ENCODE measurements at regions not wholly inside any gene's neighbourhood (a gene's known extent, or its start where the extent isn't known, plus 50 kb on each side); places are given as distances from the start of the nearest gene placed in this dataset.

DNA sequence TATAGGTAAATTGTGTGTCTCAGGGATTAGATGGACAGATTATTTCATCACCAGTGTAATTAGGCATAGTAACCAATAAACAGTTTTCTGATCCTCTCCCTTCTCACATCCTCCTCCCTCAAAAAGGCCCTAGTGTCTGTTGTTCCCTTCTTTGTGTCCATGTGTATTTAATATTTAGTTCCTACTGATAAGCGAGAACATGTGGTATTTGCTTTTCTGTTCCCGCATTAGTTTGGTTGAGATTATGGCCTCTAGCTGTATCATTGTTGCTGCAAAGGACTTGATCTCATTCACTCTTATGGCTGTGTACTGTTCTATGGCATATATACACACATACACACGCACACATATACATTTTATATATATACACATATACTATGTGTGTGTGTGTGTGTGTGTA lies 866.2 kb downstream of the CCDC85A start:
- no peak for TF ChIP-seq EZH2 (IDR thresholded peaks at IDR 0.05)
- TF ChIP-seq, protein P1, sequence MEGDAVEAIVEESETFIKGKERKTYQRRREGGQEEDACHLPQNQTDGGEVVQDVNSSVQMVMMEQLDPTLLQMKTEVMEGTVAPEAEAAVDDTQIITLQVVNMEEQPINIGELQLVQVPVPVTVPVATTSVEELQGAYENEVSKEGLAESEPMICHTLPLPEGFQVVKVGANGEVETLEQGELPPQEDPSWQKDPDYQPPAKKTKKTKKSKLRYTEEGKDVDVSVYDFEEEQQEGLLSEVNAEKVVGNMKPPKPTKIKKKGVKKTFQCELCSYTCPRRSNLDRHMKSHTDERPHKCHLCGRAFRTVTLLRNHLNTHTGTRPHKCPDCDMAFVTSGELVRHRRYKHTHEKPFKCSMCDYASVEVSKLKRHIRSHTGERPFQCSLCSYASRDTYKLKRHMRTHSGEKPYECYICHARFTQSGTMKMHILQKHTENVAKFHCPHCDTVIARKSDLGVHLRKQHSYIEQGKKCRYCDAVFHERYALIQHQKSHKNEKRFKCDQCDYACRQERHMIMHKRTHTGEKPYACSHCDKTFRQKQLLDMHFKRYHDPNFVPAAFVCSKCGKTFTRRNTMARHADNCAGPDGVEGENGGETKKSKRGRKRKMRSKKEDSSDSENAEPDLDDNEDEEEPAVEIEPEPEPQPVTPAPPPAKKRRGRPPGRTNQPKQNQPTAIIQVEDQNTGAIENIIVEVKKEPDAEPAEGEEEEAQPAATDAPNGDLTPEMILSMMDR (IDR thresholded peaks at IDR 0.05), result no peak
